H1 (cell line): ENCODE measurements at regions not wholly inside any gene's neighbourhood (a gene's known extent, or its start where the extent isn't known, plus 50 kb on each side); places are given as distances from the start of the nearest gene placed in this dataset.
A peak's percentile ranks its signal among the peaks of the same experiment; 100 is the strongest.

Experiments
- CTCF ChIA-PET: fragments of 300-600 bp; sonication (Branson Sonifier 250); formaldehyde crosslinking; loops from one replicate; lab custom pipeline; 2021; ENCODE audit not compliant: partially characterized antibody; lab: Charles Lee
- POLR2A ChIA-PET: fragments of 300-600 bp; sonication (Branson Sonifier 250); formaldehyde crosslinking; loops from one replicate; lab custom pipeline; 2021; ENCODE audit warnings: inconsistent platforms; ENCODE audit not compliant: partially characterized antibody; lab: Charles Lee
- DNase-seq, 2 experiments: peaks; one replicate each; pipeline versions ENCODE4 v3.0.0 to v3.0.0-alpha.2; 2010 to 2022; ENCODE audit warnings: low spot score in 2 of 2, low read depth in 1 of 2, mixed read lengths in 1 of 2
- FAIRE-seq: peaks from 2 replicates; lab custom pipeline; 2011; peaks lifted over from hg19 to GRCh38; lab: Jason Lieb, UNC
- H2AFZ ChIP-seq: 2 replicates; pipeline ENCODE4 v1.8.1; 2012; ENCODE audit warnings: low read length, inconsistent platforms
- H2AK5ac ChIP-seq: 2 replicates; pipeline ENCODE4 v1.6.1; 2013; ENCODE audit warnings: low read depth, low read length
- H2BK120ac ChIP-seq: replicated peaks from 2 replicates; pipeline ENCODE3; 2013; ENCODE audit warnings: low read depth, low read length, inconsistent platforms
- H2BK12ac ChIP-seq: 2 replicates; pipeline ENCODE4 v1.6.1; 2013; ENCODE audit warnings: low read depth, low read length
- H2BK15ac ChIP-seq: 2 replicates; pipeline ENCODE4 v1.6.1; 2013; ENCODE audit warnings: low read length
- H2BK20ac ChIP-seq: 2 replicates; pipeline ENCODE4 v1.6.1; 2013; ENCODE audit warnings: low read length
- H2BK5ac ChIP-seq: 2 replicates; pipeline ENCODE4 v1.6.1; 2013; ENCODE audit warnings: low read depth, low read length
- H3K14ac ChIP-seq: 2 replicates; pipeline ENCODE4 v1.6.1; 2013; ENCODE audit warnings: inconsistent platforms; ENCODE audit not compliant: insufficient read length
- H3K18ac ChIP-seq: 2 replicates; pipeline ENCODE4 v1.6.1; 2013; ENCODE audit warnings: low read length; ENCODE audit errors: extremely low read depth
- H3K23ac ChIP-seq: 2 replicates; pipeline ENCODE4 v1.6.1; 2013; ENCODE audit warnings: inconsistent platforms; ENCODE audit not compliant: insufficient read length
- H3K23me2 ChIP-seq: 2 replicates; pipeline ENCODE4 v1.6.1; 2013; ENCODE audit warnings: low read depth, low read length
- H3K27ac ChIP-seq: 2 replicates; pipeline ENCODE4 v1.6.1; 2011; ENCODE audit warnings: low read depth, low read length, inconsistent platforms
- H3K27me3 ChIP-seq, 4 experiments: replicated peaks in 1 of 4; 1 replicate in 1 of 4; 2 replicates in 3 of 4; pipeline versions ENCODE4 v1.6.1 to v1.8.1; 2011 to 2013; ENCODE audit warnings: low read length in 3 of 4, mild to moderate bottlenecking in 3 of 4, inconsistent platforms in 2 of 4, mixed read lengths in 2 of 4, moderate library complexity in 1 of 4; ENCODE audit not compliant: control insufficient read depth in 3 of 4, insufficient read depth in 3 of 4; ENCODE audit errors: extremely low read depth in 1 of 4
- H3K36me3 ChIP-seq, 4 experiments: 2 replicates each; pipeline versions ENCODE4 v1.6.1 to v1.8.1; 2011 to 2013; ENCODE audit warnings: mild to moderate bottlenecking in 4 of 4, low read length in 3 of 4, moderate library complexity in 2 of 4, control low read depth in 1 of 4, inconsistent platforms in 1 of 4; ENCODE audit not compliant: insufficient read depth in 4 of 4, control insufficient read depth in 2 of 4
- H3K4ac ChIP-seq: replicated peaks from 2 replicates; pipeline ENCODE3; 2013; ENCODE audit warnings: low read length, low read depth, mixed read lengths, inconsistent platforms; ENCODE audit not compliant: insufficient read length
- H3K4me1 ChIP-seq, 4 experiments: replicated peaks in 1 of 4; 1 replicate in 1 of 4; 2 replicates in 3 of 4; pipeline versions ENCODE4 v1.6.1 to v1.8.1; 2011 to 2013; ENCODE audit warnings: low read length in 3 of 4, inconsistent platforms in 2 of 4, mixed read lengths in 1 of 4; ENCODE audit not compliant: insufficient read depth in 4 of 4, control insufficient read depth in 3 of 4
- H3K4me2 ChIP-seq, 2 experiments: 2 replicates each; pipeline versions ENCODE4 v1.6.1 to v1.8.1; 2011 to 2013; ENCODE audit warnings: low read depth in 2 of 2, low read length in 2 of 2, control low read depth in 1 of 2, inconsistent platforms in 1 of 2, mild to moderate bottlenecking in 1 of 2; ENCODE audit not compliant: insufficient read depth in 1 of 2
- H3K4me3 ChIP-seq, 4 experiments: fragments of 200-600, 300-600 bp in 1 of 4; sonication (generic), shearing (Covaris generic), sonication (Bioruptor Twin) in 1 of 4; 2 replicates each; pipeline versions ENCODE4 v1.5.1 to v1.8.1; 2011 to 2016; ENCODE audit warnings: low read length in 4 of 4, low read depth in 3 of 4, control low read depth in 2 of 4, inconsistent platforms in 2 of 4, mild to moderate bottlenecking in 2 of 4, mixed read lengths in 1 of 4, moderate library complexity in 1 of 4; ENCODE audit not compliant: insufficient read depth in 2 of 4; ENCODE audit errors: extremely low read depth in 1 of 4
- H3K56ac ChIP-seq: replicated peaks from 2 replicates; pipeline ENCODE3; 2013; ENCODE audit warnings: low read depth, mild to moderate bottlenecking, mixed read lengths, low read length, inconsistent platforms; ENCODE audit not compliant: insufficient read length
- H3K79me1 ChIP-seq: 2 replicates; pipeline ENCODE4 v1.6.1; 2013; ENCODE audit warnings: low read depth, low read length, control low read depth
- H3K79me2 ChIP-seq, 2 experiments: 2 replicates each; pipeline versions ENCODE4 v1.6.1 to v1.8.1; 2012 to 2013; ENCODE audit warnings: low read length in 2 of 2, mild to moderate bottlenecking in 2 of 2, inconsistent platforms in 1 of 2; ENCODE audit not compliant: insufficient read depth in 2 of 2, control insufficient read depth in 1 of 2
- H3K9ac ChIP-seq, 4 experiments: replicated peaks in 1 of 4; 1 replicate in 1 of 4; 2 replicates in 3 of 4; pipeline versions ENCODE4 v1.6.1 to v1.8.1; 2011 to 2013; ENCODE audit warnings: low read depth in 3 of 4, low read length in 3 of 4, control low read depth in 2 of 4, mild to moderate bottlenecking in 2 of 4, moderate library complexity in 2 of 4, inconsistent platforms in 1 of 4; ENCODE audit errors: extremely low read depth in 1 of 4
- H3K9me3 ChIP-seq, 2 experiments: 2 replicates each; pipeline versions ENCODE4 v1.6.1 to v1.8.1; 2012 to 2013; ENCODE audit warnings: mild to moderate bottlenecking in 2 of 2, moderate library complexity in 2 of 2, control low read depth in 1 of 2, inconsistent platforms in 1 of 2, low read depth in 1 of 2, low read length in 1 of 2, mixed read lengths in 1 of 2; ENCODE audit not compliant: insufficient read depth in 2 of 2
- H4K20me1 ChIP-seq, 2 experiments: replicated peaks in 1 of 2; 2 replicates each; pipeline versions ENCODE3 to v1.8.1; 2011 to 2013; ENCODE audit warnings: inconsistent platforms in 2 of 2, low read length in 2 of 2, mild to moderate bottlenecking in 1 of 2; ENCODE audit not compliant: insufficient read depth in 2 of 2, control insufficient read depth in 1 of 2
- H4K5ac ChIP-seq: 2 replicates; pipeline ENCODE4 v1.6.1; 2013; ENCODE audit warnings: low read length, low read depth, mixed read lengths, inconsistent platforms; ENCODE audit not compliant: insufficient read length
- H4K8ac ChIP-seq: 2 replicates; pipeline ENCODE4 v1.8.0; 2013; ENCODE audit warnings: mild to moderate bottlenecking, moderate library complexity, low read length, inconsistent platforms; ENCODE audit not compliant: insufficient read depth; ENCODE audit errors: extremely low read depth
- H4K91ac ChIP-seq: replicated peaks from 2 replicates; pipeline ENCODE3; 2013; ENCODE audit warnings: low read length, mixed read lengths, inconsistent platforms; ENCODE audit not compliant: insufficient read length
- EGR1 ChIP-seq: IDR thresholded peaks from 2 replicates; pipeline ENCODE4 v1.6.1; 2011; ENCODE audit warnings: low read depth, low read length, borderline replicate concordance
- EZH2 ChIP-seq: fragments of 200-600 bp; sonication (generic); IDR thresholded peaks from 2 replicates; pipeline ENCODE4 v1.7.1; 2012; ENCODE audit warnings: low read depth, mild to moderate bottlenecking, moderate library complexity, low read length, inconsistent platforms; ENCODE audit not compliant: severe bottlenecking
- FOSL1 ChIP-seq: IDR thresholded peaks from 2 replicates; pipeline ENCODE4 v1.6.1; 2011; ENCODE audit warnings: mild to moderate bottlenecking, low read depth, low read length, moderate library complexity; ENCODE audit not compliant: insufficient read depth
- GTF2F1 ChIP-seq: IDR thresholded peaks from 2 replicates; pipeline ENCODE4 v1.6.1; 2012; ENCODE audit warnings: low read depth, low read length, improper control_type of control experiment, borderline replicate concordance
- MAFK ChIP-seq: IDR thresholded peaks from 2 replicates; pipeline ENCODE4 v1.6.1; 2012; ENCODE audit warnings: low read depth, mild to moderate bottlenecking, improper control_type of control experiment, low read length
- PHF8 ChIP-seq: fragments of 200-600 bp; sonication (generic); conservative IDR thresholded peaks from 2 replicates; pipeline ENCODE4 v1.7.1; 2012; ENCODE audit warnings: low read depth, mild to moderate bottlenecking, inconsistent platforms, low read length, moderate library complexity
- RBBP5 ChIP-seq: IDR thresholded peaks from 2 replicates; pipeline ENCODE4 v1.7.1; 2012; ENCODE audit warnings: low read depth, mild to moderate bottlenecking, inconsistent platforms, low read length, moderate library complexity, borderline replicate concordance
- RNF2 ChIP-seq: fragments of 200-900, 300-1000 bp; sonication (generic); IDR thresholded peaks from 2 replicates; pipeline ENCODE4 v1.7.1; 2016; ENCODE audit warnings: borderline replicate concordance, low read depth, mild to moderate bottlenecking, antibody characterized with exemption, low read length; ENCODE audit not compliant: poor library complexity, severe bottlenecking; ENCODE audit errors: missing control alignments
- SIRT6 ChIP-seq: IDR thresholded peaks from one replicate; pipeline ENCODE4 v1.7.1; 2012; ENCODE audit warnings: low read length, inconsistent platforms
- SRF ChIP-seq: IDR thresholded peaks from 2 replicates; pipeline ENCODE4 v1.6.1; 2011; ENCODE audit warnings: mild to moderate bottlenecking, low read depth, low read length, moderate library complexity
- TBP ChIP-seq: IDR thresholded peaks from 2 replicates; pipeline ENCODE4 v1.6.1; 2011; ENCODE audit warnings: low read depth, low read length, improper control_type of control experiment
- TCF12 ChIP-seq: IDR thresholded peaks from 2 replicates; pipeline ENCODE4 v1.6.1; 2011; ENCODE audit warnings: low read depth, mild to moderate bottlenecking, low read length
- TEAD4 ChIP-seq: IDR thresholded peaks from 2 replicates; pipeline ENCODE4 v1.6.1; 2012; ENCODE audit warnings: low read depth, low read length, inconsistent platforms, mixed read lengths
- WGBS, 2 experiments: shearing (Covaris generic) in 1 of 2; methylation state at CpG; one replicate each; pipeline versions ENCODE4 v1.1.6 to v1.1.7; 2013 to 2015; ENCODE audit warnings: low lambda C conversion rate in 2 of 2, mixed read lengths in 2 of 2, inconsistent platforms in 1 of 2, low coverage in 1 of 2, missing lambda C conversion rate in 1 of 2; ENCODE audit not compliant: insufficient replicate concordance in 2 of 2, insufficient coverage in 1 of 2, insufficient read length in 1 of 2; ENCODE audit errors: extremely low coverage in 1 of 2, missing lambda C conversion rate in 1 of 2; 5-methylcytosine and 5-hydroxymethylcytosine counted together
- TF ChIP-seq, protein P1 (sequence below): IDR thresholded peaks from 2 replicates; pipeline ENCODE4 v1.6.1; 2011; ENCODE audit warnings: low read length, improper control_type of control experiment

DNA sequence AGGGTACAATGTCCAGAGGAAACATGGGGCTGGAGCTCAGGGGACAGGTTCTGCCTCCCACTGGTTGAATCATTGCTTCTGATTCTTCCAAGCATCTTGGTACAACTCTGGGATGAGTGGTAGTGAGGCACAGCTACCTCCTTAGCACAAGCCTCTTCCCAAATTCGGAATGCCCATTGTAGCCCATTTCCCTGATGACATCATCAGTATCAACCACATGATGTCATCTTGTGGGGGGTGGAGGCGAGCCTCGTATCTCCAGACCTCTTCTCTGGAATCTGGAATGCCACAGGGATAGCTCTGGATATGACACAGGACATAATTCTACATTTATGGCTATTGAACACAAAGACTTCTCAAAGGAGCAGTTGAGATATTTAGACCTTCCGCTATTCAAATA, 715.2 kb downstream of the RNF144A start:
- no peaks in the 10 kb centered on the region for H3K9me3 ChIP-seq
- no peak overlapping the region for H4K5ac ChIP-seq
- no peak overlapping the region for H3K18ac ChIP-seq
- FAIRE-seq (no peak), DNase-seq (no peak)
- no peaks in the 10 kb centered on the region for H3K79me2 ChIP-seq
- POLR2A ChIA-PET: no interaction called here
- no peaks in the 10 kb centered on the region for H3K4me1 ChIP-seq
- no peaks in the 10 kb centered on the region for H3K23me2 ChIP-seq
- H3K14ac ChIP-seq: no peak overlapping the region
- H3K79me1 ChIP-seq: no peaks in the 10 kb centered on the region
- H3K27me3 ChIP-seq: no peaks in the 10 kb centered on the region
- no peak overlapping the region for H3K4me2 ChIP-seq
- H4K8ac ChIP-seq: no peak overlapping the region
- H3K4ac ChIP-seq: no peak overlapping the region
- no peak overlapping the region for H3K4me3 ChIP-seq
- no peak overlapping the region for H2AK5ac ChIP-seq
- CTCF ChIA-PET: interaction anchor here (0.6 kb wide), 1 partner anchor 1463 kb away, joined by 4 read pairs; no protein-coding TSS in a partner anchor
- 0 out of 2 replicates have a peak overlapping the region, but pooled peaks have one; percentile 18 for H2BK15ac ChIP-seq
- no peak overlapping the region for H3K56ac ChIP-seq
- H4K91ac ChIP-seq: no peak overlapping the region
- H2AFZ ChIP-seq: no peak overlapping the region
- H2BK120ac ChIP-seq: no peak overlapping the region
- H3K9ac ChIP-seq: no peak overlapping the region
- no peak overlapping the region for H2BK5ac ChIP-seq
- no peak overlapping the region for H3K27ac ChIP-seq
- no peak overlapping the region for H2BK12ac ChIP-seq
- no peaks in the 10 kb centered on the region for H4K20me1 ChIP-seq
- no peak overlapping the region for H2BK20ac ChIP-seq
- WGBS, 2 experiments: 81% methylated on average over 4 of the region's 4 CpGs; no CpG with 5 or more reads in 1 of the 2 experiments
- no peak overlapping the region for H3K23ac ChIP-seq
- H3K36me3 ChIP-seq: no peaks in the 10 kb centered on the region; a peak in 1 of 8 replicates
- TF ChIP-seq PHF8 (no peak), TEAD4 (no peak), GTF2F1 (no peak), SIRT6 (no peak), MAFK (no peak), EGR1 (no peak), SRF (no peak), FOSL1 (no peak), RNF2 (no peak), TBP (no peak), EZH2 (no peak), TCF12 (no peak), RBBP5 (no peak)
- TF ChIP-seq, protein P1, sequence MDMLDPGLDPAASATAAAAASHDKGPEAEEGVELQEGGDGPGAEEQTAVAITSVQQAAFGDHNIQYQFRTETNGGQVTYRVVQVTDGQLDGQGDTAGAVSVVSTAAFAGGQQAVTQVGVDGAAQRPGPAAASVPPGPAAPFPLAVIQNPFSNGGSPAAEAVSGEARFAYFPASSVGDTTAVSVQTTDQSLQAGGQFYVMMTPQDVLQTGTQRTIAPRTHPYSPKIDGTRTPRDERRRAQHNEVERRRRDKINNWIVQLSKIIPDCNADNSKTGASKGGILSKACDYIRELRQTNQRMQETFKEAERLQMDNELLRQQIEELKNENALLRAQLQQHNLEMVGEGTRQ: no peak
